Endodermal cell (in vitro differentiated cells): ENCODE measurements at regions not wholly inside any gene's neighbourhood (a gene's known extent, or its start where the extent isn't known, plus 50 kb on each side); places are given as distances from the start of the nearest gene placed in this dataset.
"Not testable (repeated sequence)": the region's sequence is repeated elsewhere in the genome, so short reads cannot be mapped to it uniquely, and the experiment has no call there.

Experiments used
- DNase-seq: peaks from one replicate; pipeline ENCODE4 v3.0.0-alpha.2; 2017
- H3K27ac ChIP-seq: 2 replicates; pipeline ENCODE4 v1.5.1; 2013; ENCODE audit warnings: mild to moderate bottlenecking, low read depth, low read length, moderate library complexity
- H3K27me3 ChIP-seq: 2 replicates; pipeline ENCODE4 v1.6.1; 2013; ENCODE audit warnings: mild to moderate bottlenecking, low read length, moderate library complexity; ENCODE audit not compliant: insufficient read depth, control insufficient read depth, poor library complexity, severe bottlenecking
- H3K36me3 ChIP-seq: 2 replicates; pipeline ENCODE4 v1.7.0; 2013; ENCODE audit warnings: mild to moderate bottlenecking, low read length, moderate library complexity; ENCODE audit not compliant: control insufficient read depth, insufficient read depth
- H3K4me1 ChIP-seq: one replicate; pipeline ENCODE4 v1.7.0; 2013; ENCODE audit warnings: low read length; ENCODE audit not compliant: control insufficient read depth, insufficient read depth
- H3K4me3 ChIP-seq: 2 replicates; pipeline ENCODE4 v1.5.1; 2013; ENCODE audit warnings: mild to moderate bottlenecking, low read length, moderate library complexity
- H3K9ac ChIP-seq: 2 replicates; pipeline ENCODE4 v1.6.1; 2013; ENCODE audit warnings: mild to moderate bottlenecking, low read length, moderate library complexity; ENCODE audit not compliant: poor library complexity, severe bottlenecking; ENCODE audit errors: extremely low read depth
- H3K9me3 ChIP-seq: 2 replicates; pipeline ENCODE4 v1.6.1; 2013; ENCODE audit warnings: mild to moderate bottlenecking, low read length, moderate library complexity; ENCODE audit not compliant: control insufficient read depth
- H3K27ac Mint-ChIP-seq: 2 replicates; pipeline ENCODE4 v1.8.0; 2020; ENCODE audit warnings: mixed read lengths
- H3K27me3 Mint-ChIP-seq: 2 replicates; pipeline ENCODE4 v1.8.0; 2021; ENCODE audit warnings: mild to moderate bottlenecking, mixed read lengths; ENCODE audit not compliant: insufficient read depth
- H3K36me3 Mint-ChIP-seq: 2 replicates; pipeline ENCODE4 v1.8.0; 2020; ENCODE audit warnings: low read depth, mixed read lengths
- H3K4me1 Mint-ChIP-seq: 2 replicates; pipeline ENCODE4 v1.8.0; 2020; ENCODE audit warnings: mixed read lengths
- H3K4me3 Mint-ChIP-seq: 2 replicates; pipeline ENCODE4 v1.8.0; 2020; ENCODE audit warnings: mild to moderate bottlenecking, moderate library complexity, mixed read lengths
- H3K9me3 Mint-ChIP-seq: 2 replicates; pipeline ENCODE4 v1.8.0; 2020; ENCODE audit warnings: mild to moderate bottlenecking, mixed read lengths
- WGBS, 2 experiments: methylation state at CpG; one replicate each; pipeline versions ENCODE4 v1.1.5 to v1.1.7; 2013; ENCODE audit warnings: missing lambda C conversion rate in 2 of 2, mixed read lengths in 1 of 2; ENCODE audit not compliant: insufficient coverage in 1 of 2, insufficient read length in 1 of 2; 5-methylcytosine and 5-hydroxymethylcytosine counted together
- TF ChIP-seq, protein P1 (sequence below): fragments of 200-600 bp; sonication (generic); conservative IDR thresholded peaks from 2 replicates; pipeline ENCODE4 v1.5.0; 2021; ENCODE audit warnings: antibody characterized with exemption, mild to moderate bottlenecking

DNA sequence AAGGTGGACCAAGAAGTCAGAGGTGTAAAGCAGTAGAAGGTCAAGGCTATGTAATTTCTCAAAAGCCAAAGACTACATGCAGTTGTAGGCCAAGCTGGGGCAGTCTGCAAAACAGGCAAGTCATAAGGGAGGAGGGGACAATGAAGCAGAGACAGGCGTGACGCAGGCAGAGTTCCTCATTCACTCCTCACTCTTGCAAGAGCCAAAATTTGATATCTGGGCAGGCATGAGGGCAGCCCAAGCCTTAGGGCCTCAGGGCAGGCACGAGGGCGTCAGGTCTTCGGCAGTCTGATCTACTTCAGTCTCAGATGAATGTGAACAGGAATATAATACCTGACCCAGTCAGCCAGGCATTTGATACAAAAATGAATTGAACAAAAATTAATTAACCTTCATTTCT lies 86.4 kb upstream of the AGA start:
- Mint-ChIP-seq H3K27ac (no peak overlapping the region), H3K27me3 (peaks cover 8% of the 10 kb centered on the region), H3K9me3 (peaks cover 6% of the 10 kb centered on the region), H3K36me3 (peaks cover 3% of the 10 kb centered on the region), H3K4me1 (peaks cover 30% of the 10 kb centered on the region), H3K4me3 (no peak overlapping the region)
- no peak for DNase-seq
- 93 to 97% methylated on average over 2 to 5 of the region's 5 CpGs for WGBS, 2 experiments
- Histone ChIP-seq H3K27ac (no peak overlapping the region), H3K4me3 (no peak overlapping the region), H3K9ac (no peak overlapping the region), H3K27me3 (peaks cover 4% of the 10 kb centered on the region), H3K4me1 (peaks cover 3% of the 10 kb centered on the region), H3K36me3 (no peaks in the 10 kb centered on the region), H3K9me3 (no peaks in the 10 kb centered on the region)
- TF ChIP-seq, protein P1, sequence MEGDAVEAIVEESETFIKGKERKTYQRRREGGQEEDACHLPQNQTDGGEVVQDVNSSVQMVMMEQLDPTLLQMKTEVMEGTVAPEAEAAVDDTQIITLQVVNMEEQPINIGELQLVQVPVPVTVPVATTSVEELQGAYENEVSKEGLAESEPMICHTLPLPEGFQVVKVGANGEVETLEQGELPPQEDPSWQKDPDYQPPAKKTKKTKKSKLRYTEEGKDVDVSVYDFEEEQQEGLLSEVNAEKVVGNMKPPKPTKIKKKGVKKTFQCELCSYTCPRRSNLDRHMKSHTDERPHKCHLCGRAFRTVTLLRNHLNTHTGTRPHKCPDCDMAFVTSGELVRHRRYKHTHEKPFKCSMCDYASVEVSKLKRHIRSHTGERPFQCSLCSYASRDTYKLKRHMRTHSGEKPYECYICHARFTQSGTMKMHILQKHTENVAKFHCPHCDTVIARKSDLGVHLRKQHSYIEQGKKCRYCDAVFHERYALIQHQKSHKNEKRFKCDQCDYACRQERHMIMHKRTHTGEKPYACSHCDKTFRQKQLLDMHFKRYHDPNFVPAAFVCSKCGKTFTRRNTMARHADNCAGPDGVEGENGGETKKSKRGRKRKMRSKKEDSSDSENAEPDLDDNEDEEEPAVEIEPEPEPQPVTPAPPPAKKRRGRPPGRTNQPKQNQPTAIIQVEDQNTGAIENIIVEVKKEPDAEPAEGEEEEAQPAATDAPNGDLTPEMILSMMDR = no peak

DNA sequence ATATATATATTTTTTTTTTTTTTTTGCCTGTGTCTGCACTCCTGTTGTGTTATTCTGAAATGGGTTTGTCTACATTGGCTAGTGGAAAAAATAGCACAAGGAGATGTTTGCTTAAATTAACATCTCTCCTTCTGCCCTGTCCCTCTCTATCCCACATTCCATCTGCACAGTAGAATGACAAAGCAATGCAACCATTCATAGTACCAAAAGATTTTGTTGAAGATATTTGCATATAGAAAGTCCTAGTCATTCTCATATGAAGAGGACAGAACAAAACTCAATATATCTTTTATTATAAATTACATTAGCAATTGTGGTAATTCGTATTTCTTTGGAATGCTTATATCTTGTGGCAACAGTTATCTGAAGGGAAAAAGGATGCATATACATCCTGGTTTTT lies 88.3 kb upstream of the AGA start:
- H3K27ac ChIP-seq = no peak overlapping the region
- 86% methylated on average over 1 of the region's 1 CpG; no CpG with 5 or more reads in 1 of the 2 experiments for WGBS, 2 experiments
- no peak overlapping the region for H3K4me3 ChIP-seq
- no peaks in the 10 kb centered on the region for H3K4me1 ChIP-seq
- TF ChIP-seq, protein P1 = no peak
- Mint-ChIP-seq H3K4me1 (peaks cover 17% of the 10 kb centered on the region), H3K36me3 (peaks cover 6% of the 10 kb centered on the region), H3K4me3 (no peak overlapping the region), H3K9me3 (peaks cover 7% of the 10 kb centered on the region), H3K27ac (no peak overlapping the region), H3K27me3 (no peaks in the 10 kb centered on the region)
- H3K27me3 ChIP-seq = peaks cover 4% of the 10 kb centered on the region
- no peaks in the 10 kb centered on the region for H3K9me3 ChIP-seq
- DNase-seq = no peak
- no peaks in the 10 kb centered on the region for H3K36me3 ChIP-seq
- no peak overlapping the region for H3K9ac ChIP-seq

DNA sequence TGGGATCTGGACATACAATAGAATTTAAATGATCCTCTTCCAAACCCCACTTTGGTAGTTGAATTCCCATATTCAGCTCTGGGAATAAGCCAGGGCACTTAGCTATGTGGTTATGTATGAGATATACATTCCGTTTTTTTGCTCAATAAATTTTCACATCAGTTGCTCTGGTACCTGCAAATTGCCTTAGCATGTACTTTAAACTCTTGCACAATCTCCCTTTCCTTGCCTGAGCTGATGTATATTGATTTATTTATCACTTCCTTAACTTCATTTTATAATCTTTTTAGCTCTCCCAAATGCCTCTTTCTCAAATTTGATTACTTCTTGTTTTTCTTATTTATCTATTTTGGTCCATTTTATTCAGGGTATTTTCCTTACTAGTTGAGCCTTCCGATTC lies 90.1 kb upstream of the AGA start:
- H3K4me1 ChIP-seq = no peaks in the 10 kb centered on the region
- no peaks in the 10 kb centered on the region for H3K36me3 ChIP-seq
- H3K4me1 Mint-ChIP-seq = peaks cover 17% of the 10 kb centered on the region
- WGBS, 2 experiments = 80 to 100% methylated on average over 1 of the region's 2 CpGs
- peaks cover 4% of the 10 kb centered on the region for H3K27me3 ChIP-seq
- TF ChIP-seq, protein P1 = no peak
- H3K27me3 Mint-ChIP-seq = no peaks in the 10 kb centered on the region
- H3K4me3 Mint-ChIP-seq = no peak overlapping the region
- H3K4me3 ChIP-seq = no peak overlapping the region
- H3K9me3 ChIP-seq = no peaks in the 10 kb centered on the region
- H3K9ac ChIP-seq = no peak overlapping the region
- H3K27ac Mint-ChIP-seq = no peak overlapping the region
- H3K9me3 Mint-ChIP-seq = peaks cover 16% of the 10 kb centered on the region
- H3K27ac ChIP-seq = no peak overlapping the region
- no peak for DNase-seq
- H3K36me3 Mint-ChIP-seq = peaks cover 13% of the 10 kb centered on the region

DNA sequence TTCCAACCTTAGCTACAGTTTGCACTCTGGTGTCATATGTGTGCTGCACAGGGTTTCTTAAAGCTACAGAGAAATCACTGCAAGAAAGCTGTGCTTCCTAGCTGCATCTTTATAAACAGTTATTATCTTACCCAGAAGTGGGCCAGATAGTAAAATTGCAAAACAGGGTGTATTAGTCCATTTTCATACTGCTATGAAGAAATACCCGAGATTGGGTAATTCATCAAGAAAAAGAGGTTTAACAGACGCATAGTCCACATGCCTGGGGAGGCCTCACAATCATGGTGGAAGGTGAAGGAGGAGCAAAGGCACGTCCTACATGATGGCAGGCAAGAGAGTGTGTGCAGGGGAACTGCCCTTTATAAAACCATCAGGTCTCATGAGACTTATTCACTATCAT lies 92.6 kb upstream of the AGA start:
- Mint-ChIP-seq H3K4me1 (peaks cover 11% of the 10 kb centered on the region), H3K9me3 (peaks cover 16% of the 10 kb centered on the region), H3K36me3 (peaks cover 15% of the 10 kb centered on the region)
- not testable (repeated sequence) for H3K9me3 ChIP-seq, H3K4me3 Mint-ChIP-seq, H3K27ac Mint-ChIP-seq, H3K27me3 ChIP-seq, DNase-seq, H3K4me1 ChIP-seq, H3K4me3 ChIP-seq, H3K36me3 ChIP-seq, H3K9ac ChIP-seq, H3K27ac ChIP-seq, H3K27me3 Mint-ChIP-seq
- WGBS, 2 experiments = 73 to 83% methylated on average over 3 of the region's 3 CpGs
